ENCODE measurements at regions not wholly inside any gene's neighbourhood (a gene's known extent, or its start where the extent isn't known, plus 50 kb on each side); places are given as distances from the start of the nearest gene placed in this dataset.

GRCh38 chr18:6605115-6605869, 124.2 kb upstream of the ARHGAP28 start (continued):
- TF ChIP-seq, protein P1, sequence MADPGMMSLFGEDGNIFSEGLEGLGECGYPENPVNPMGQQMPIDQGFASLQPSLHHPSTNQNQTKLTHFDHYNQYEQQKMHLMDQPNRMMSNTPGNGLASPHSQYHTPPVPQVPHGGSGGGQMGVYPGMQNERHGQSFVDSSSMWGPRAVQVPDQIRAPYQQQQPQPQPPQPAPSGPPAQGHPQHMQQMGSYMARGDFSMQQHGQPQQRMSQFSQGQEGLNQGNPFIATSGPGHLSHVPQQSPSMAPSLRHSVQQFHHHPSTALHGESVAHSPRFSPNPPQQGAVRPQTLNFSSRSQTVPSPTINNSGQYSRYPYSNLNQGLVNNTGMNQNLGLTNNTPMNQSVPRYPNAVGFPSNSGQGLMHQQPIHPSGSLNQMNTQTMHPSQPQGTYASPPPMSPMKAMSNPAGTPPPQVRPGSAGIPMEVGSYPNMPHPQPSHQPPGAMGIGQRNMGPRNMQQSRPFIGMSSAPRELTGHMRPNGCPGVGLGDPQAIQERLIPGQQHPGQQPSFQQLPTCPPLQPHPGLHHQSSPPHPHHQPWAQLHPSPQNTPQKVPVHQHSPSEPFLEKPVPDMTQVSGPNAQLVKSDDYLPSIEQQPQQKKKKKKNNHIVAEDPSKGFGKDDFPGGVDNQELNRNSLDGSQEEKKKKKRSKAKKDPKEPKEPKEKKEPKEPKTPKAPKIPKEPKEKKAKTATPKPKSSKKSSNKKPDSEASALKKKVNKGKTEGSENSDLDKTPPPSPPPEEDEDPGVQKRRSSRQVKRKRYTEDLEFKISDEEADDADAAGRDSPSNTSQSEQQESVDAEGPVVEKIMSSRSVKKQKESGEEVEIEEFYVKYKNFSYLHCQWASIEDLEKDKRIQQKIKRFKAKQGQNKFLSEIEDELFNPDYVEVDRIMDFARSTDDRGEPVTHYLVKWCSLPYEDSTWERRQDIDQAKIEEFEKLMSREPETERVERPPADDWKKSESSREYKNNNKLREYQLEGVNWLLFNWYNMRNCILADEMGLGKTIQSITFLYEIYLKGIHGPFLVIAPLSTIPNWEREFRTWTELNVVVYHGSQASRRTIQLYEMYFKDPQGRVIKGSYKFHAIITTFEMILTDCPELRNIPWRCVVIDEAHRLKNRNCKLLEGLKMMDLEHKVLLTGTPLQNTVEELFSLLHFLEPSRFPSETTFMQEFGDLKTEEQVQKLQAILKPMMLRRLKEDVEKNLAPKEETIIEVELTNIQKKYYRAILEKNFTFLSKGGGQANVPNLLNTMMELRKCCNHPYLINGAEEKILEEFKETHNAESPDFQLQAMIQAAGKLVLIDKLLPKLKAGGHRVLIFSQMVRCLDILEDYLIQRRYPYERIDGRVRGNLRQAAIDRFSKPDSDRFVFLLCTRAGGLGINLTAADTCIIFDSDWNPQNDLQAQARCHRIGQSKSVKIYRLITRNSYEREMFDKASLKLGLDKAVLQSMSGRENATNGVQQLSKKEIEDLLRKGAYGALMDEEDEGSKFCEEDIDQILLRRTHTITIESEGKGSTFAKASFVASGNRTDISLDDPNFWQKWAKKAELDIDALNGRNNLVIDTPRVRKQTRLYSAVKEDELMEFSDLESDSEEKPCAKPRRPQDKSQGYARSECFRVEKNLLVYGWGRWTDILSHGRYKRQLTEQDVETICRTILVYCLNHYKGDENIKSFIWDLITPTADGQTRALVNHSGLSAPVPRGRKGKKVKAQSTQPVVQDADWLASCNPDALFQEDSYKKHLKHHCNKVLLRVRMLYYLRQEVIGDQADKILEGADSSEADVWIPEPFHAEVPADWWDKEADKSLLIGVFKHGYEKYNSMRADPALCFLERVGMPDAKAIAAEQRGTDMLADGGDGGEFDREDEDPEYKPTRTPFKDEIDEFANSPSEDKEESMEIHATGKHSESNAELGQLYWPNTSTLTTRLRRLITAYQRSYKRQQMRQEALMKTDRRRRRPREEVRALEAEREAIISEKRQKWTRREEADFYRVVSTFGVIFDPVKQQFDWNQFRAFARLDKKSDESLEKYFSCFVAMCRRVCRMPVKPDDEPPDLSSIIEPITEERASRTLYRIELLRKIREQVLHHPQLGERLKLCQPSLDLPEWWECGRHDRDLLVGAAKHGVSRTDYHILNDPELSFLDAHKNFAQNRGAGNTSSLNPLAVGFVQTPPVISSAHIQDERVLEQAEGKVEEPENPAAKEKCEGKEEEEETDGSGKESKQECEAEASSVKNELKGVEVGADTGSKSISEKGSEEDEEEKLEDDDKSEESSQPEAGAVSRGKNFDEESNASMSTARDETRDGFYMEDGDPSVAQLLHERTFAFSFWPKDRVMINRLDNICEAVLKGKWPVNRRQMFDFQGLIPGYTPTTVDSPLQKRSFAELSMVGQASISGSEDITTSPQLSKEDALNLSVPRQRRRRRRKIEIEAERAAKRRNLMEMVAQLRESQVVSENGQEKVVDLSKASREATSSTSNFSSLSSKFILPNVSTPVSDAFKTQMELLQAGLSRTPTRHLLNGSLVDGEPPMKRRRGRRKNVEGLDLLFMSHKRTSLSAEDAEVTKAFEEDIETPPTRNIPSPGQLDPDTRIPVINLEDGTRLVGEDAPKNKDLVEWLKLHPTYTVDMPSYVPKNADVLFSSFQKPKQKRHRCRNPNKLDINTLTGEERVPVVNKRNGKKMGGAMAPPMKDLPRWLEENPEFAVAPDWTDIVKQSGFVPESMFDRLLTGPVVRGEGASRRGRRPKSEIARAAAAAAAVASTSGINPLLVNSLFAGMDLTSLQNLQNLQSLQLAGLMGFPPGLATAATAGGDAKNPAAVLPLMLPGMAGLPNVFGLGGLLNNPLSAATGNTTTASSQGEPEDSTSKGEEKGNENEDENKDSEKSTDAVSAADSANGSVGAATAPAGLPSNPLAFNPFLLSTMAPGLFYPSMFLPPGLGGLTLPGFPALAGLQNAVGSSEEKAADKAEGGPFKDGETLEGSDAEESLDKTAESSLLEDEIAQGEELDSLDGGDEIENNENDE (IDR thresholded peaks at IDR 0.05; ENCODE audit: insufficient replicate concordance, low read length): no peak
